MCF 10A (cell line): ENCODE measurements at regions not wholly inside any gene's neighbourhood (a gene's known extent, or its start where the extent isn't known, plus 50 kb on each side); places are given as distances from the start of the nearest gene placed in this dataset.

Source experiments
- BruUV-seq: library from RNA; stranded (reverse); fragments of 400-500 nt; replicated peaks from 2 replicates; lab custom pipeline; 2021; lab: Mats Ljungman, UMichigan
- CTCF ChIA-PET: fragments of 300-600 bp; sonication (Branson Sonifier 250); formaldehyde crosslinking; extraction: SDS; loops from one replicate; lab custom pipeline; 2021; ENCODE audit warnings: antibody characterized with exemption, inconsistent platforms; lab: Yijun Ruan, JAX
- POLR2A ChIA-PET: fragments of 300-600, 350-650 bp; sonication (Branson Sonifier 250); formaldehyde crosslinking; extraction: SDS; loops from one replicate; lab custom pipeline; 2020; ENCODE audit warnings: antibody characterized with exemption, inconsistent platforms; lab: Yijun Ruan, JAX
- DNase-seq: peaks from one replicate; pipeline ENCODE4 v3.0.0-alpha.2; 2018; ENCODE audit not compliant: unreplicated experiment
- H3K27ac Mint-ChIP-seq: one replicate; pipeline ENCODE4 v1.8.0; 2022; ENCODE audit warnings: mild to moderate bottlenecking, low read depth, mixed read lengths; ENCODE audit not compliant: unreplicated experiment
- H3K27me3 Mint-ChIP-seq: one replicate; pipeline ENCODE4 v1.8.0; 2022; ENCODE audit warnings: mixed read lengths; ENCODE audit not compliant: insufficient read depth, unreplicated experiment
- H3K36me3 Mint-ChIP-seq: one replicate; pipeline ENCODE4 v1.8.0; 2022; ENCODE audit warnings: mild to moderate bottlenecking, moderate library complexity, mixed read lengths; ENCODE audit not compliant: insufficient read depth, unreplicated experiment
- H3K4me1 Mint-ChIP-seq: one replicate; pipeline ENCODE4 v1.8.0; 2022; ENCODE audit warnings: mixed read lengths; ENCODE audit not compliant: insufficient read depth, unreplicated experiment
- H3K4me3 Mint-ChIP-seq: one replicate; pipeline ENCODE4 v1.8.0; 2022; ENCODE audit warnings: mild to moderate bottlenecking, moderate library complexity, mixed read lengths; ENCODE audit not compliant: unreplicated experiment
- H3K9me3 Mint-ChIP-seq: one replicate; pipeline ENCODE4 v1.8.0; 2022; ENCODE audit warnings: mixed read lengths; ENCODE audit not compliant: unreplicated experiment
- CTCF ChIP-seq: fragments of 200-600 bp; IDR thresholded peaks from one replicate; pipeline ENCODE4 v1.8.0; 2022; ENCODE audit warnings: antibody characterized with exemption, mild to moderate bottlenecking; ENCODE audit not compliant: unreplicated experiment
- intact Hi-C: fragments of 100-400 bp; cut with micrococcal nuclease; formaldehyde crosslinking; loops from 2 replicates; pipeline ENCODE4 v1.14.1; 2022

- intact Hi-C loops: loop anchor here (10.0 kb wide), 1 partner anchor 766 kb away; no protein-coding TSS in a partner anchor
- ChIA-PET POLR2A (interaction anchor here (0.6 kb wide), 1 partner anchor 763 kb away, joined by 4 read pairs; no protein-coding TSS in a partner anchor), CTCF (interaction anchor here (0.6 to 2.4 kb wide), 8 partner anchors 12 to 827 kb away, joined by 3 to 13 read pairs (median 4); no protein-coding TSS in a partner anchor)
- peaks cover 20% of the 10 kb centered on the region for H3K4me1 Mint-ChIP-seq
- no peak overlapping the region for H3K4me3 Mint-ChIP-seq
- no peaks in the 10 kb centered on the region for H3K9me3 Mint-ChIP-seq
- H3K27ac Mint-ChIP-seq: no peak overlapping the region
- H3K36me3 Mint-ChIP-seq: no peaks in the 10 kb centered on the region
- no peak for TF ChIP-seq CTCF
- no peaks in the 10 kb centered on the region for H3K27me3 Mint-ChIP-seq
- BruUV-seq: no TSS peak
- no peak for DNase-seq
Measured at GRCh38 chr1:188240772-188241406, 1412.1 kb downstream of the PLA2G4A start.

- H3K27ac Mint-ChIP-seq: no peak overlapping the region
- H3K9me3 Mint-ChIP-seq: no peaks in the 10 kb centered on the region
- CTCF ChIA-PET: interaction anchor here (0.6 to 2.4 kb wide), 8 partner anchors 11 to 1614 kb away, joined by 3 to 13 read pairs (median 4); no protein-coding TSS in a partner anchor
- H3K4me3 Mint-ChIP-seq: no peak overlapping the region
- peaks cover 20% of the 10 kb centered on the region for H3K4me1 Mint-ChIP-seq
- intact Hi-C loops: loop anchor here (10.0 kb wide), 1 partner anchor 767 kb away; no protein-coding TSS in a partner anchor
- no peaks in the 10 kb centered on the region for H3K36me3 Mint-ChIP-seq
- no TSS peak for BruUV-seq
- POLR2A ChIA-PET: no interaction called here
- no peak for DNase-seq
- no peak for TF ChIP-seq CTCF
- H3K27me3 Mint-ChIP-seq: no peaks in the 10 kb centered on the region
Measured at GRCh38 chr1:188241629-188242028, 1412.9 kb downstream of the PLA2G4A start.

- no peak overlapping the region for H3K27ac Mint-ChIP-seq
- H3K4me1 Mint-ChIP-seq: peaks cover 5% of the 10 kb centered on the region
- H3K4me3 Mint-ChIP-seq: no peak overlapping the region
- no TSS peak for BruUV-seq
- no peaks in the 10 kb centered on the region for H3K36me3 Mint-ChIP-seq
- no peaks in the 10 kb centered on the region for H3K9me3 Mint-ChIP-seq
- ChIA-PET POLR2A (no interaction called here), CTCF (interaction anchor here (0.5 to 0.7 kb wide), 2 partner anchors 146 to 915 kb away, joined by 3 to 4 read pairs; no protein-coding TSS in a partner anchor)
- H3K27me3 Mint-ChIP-seq: no peaks in the 10 kb centered on the region
- DNase-seq: no peak
- intact Hi-C loops: loop anchor here (10.0 kb wide), 1 partner anchor 769 kb away; no protein-coding TSS in a partner anchor
- no peak for TF ChIP-seq CTCF
Measured at GRCh38 chr1:188243456-188243855, 1414.7 kb downstream of the PLA2G4A start.

- Mint-ChIP-seq H3K27me3 (no peaks in the 10 kb centered on the region), H3K36me3 (no peaks in the 10 kb centered on the region), H3K4me1 (peaks cover 5% of the 10 kb centered on the region), H3K9me3 (no peaks in the 10 kb centered on the region), H3K27ac (no peak overlapping the region), H3K4me3 (no peak overlapping the region)
- intact Hi-C loops: loop anchor here (10.0 kb wide), 1 partner anchor 770 kb away; no protein-coding TSS in a partner anchor
- no peak for TF ChIP-seq CTCF
- ChIA-PET POLR2A (interaction anchor here (0.6 kb wide), 1 partner anchor 1224 kb away, joined by 3 read pairs; no protein-coding TSS in a partner anchor), CTCF (no interaction called here)
- no TSS peak for BruUV-seq
- DNase-seq: no peak
Measured at GRCh38 chr1:188244681-188245080, 1415.9 kb downstream of the PLA2G4A start.
